Neural crest cell (in vitro differentiated cells): ENCODE measurements at regions not wholly inside any gene's neighbourhood (a gene's known extent, or its start where the extent isn't known, plus 50 kb on each side); places are given as distances from the start of the nearest gene placed in this dataset.

Experiments
- DNase-seq: peaks from one replicate; pipeline ENCODE4 v3.0.0; 2021; ENCODE audit warnings: low read depth, mixed read lengths, low spot score
- H3K27ac Mint-ChIP-seq: one replicate; pipeline ENCODE4 v1.8.0; 2021; ENCODE audit warnings: mild to moderate bottlenecking, mixed read lengths; ENCODE audit not compliant: unreplicated experiment
- H3K27me3 Mint-ChIP-seq: 2 replicates; pipeline ENCODE4 v1.8.0; 2021; ENCODE audit warnings: low read depth, mild to moderate bottlenecking, mixed read lengths
- H3K36me3 Mint-ChIP-seq: 2 replicates; pipeline ENCODE4 v1.8.0; 2021; ENCODE audit warnings: low read depth, mild to moderate bottlenecking, mixed read lengths
- H3K4me1 Mint-ChIP-seq: 2 replicates; pipeline ENCODE4 v1.8.0; 2021; ENCODE audit warnings: mixed read lengths
- H3K4me3 Mint-ChIP-seq: one replicate; pipeline ENCODE4 v1.8.0; 2021; ENCODE audit warnings: mild to moderate bottlenecking, mixed read lengths
- H3K9me3 Mint-ChIP-seq: 2 replicates; pipeline ENCODE4 v1.8.0; 2021; ENCODE audit warnings: mixed read lengths
- CTCF ChIP-seq: fragments of 200-600 bp; sonication (generic); conservative IDR thresholded peaks from 2 replicates; pipeline ENCODE4 v1.5.0; 2021; ENCODE audit warnings: antibody characterized with exemption, mild to moderate bottlenecking

- Mint-ChIP-seq H3K27me3 (no peaks in the 10 kb centered on the region), H3K4me3 (no peak overlapping the region), H3K27ac (no peak overlapping the region), H3K9me3 (peaks cover 19% of the 10 kb centered on the region), H3K4me1 (peaks cover 9% of the 10 kb centered on the region), H3K36me3 (peaks cover 19% of the 10 kb centered on the region)
- no peak for DNase-seq
- TF ChIP-seq CTCF, result no peak
Measured at GRCh38 chr2:144753416-144753815, 233.5 kb upstream of the ZEB2 start.

- peaks cover 9% of the 10 kb centered on the region for H3K4me1 Mint-ChIP-seq
- peaks cover 28% of the 10 kb centered on the region for H3K9me3 Mint-ChIP-seq
- no peak for DNase-seq
- H3K27me3 Mint-ChIP-seq, result no peaks in the 10 kb centered on the region
- H3K36me3 Mint-ChIP-seq, result peaks cover 34% of the 10 kb centered on the region
- H3K4me3 Mint-ChIP-seq, result no peak overlapping the region
- H3K27ac Mint-ChIP-seq, result no peak overlapping the region
- no peak for TF ChIP-seq CTCF
Measured at GRCh38 chr2:144751142-144751905, 231.4 kb upstream of the ZEB2 start.

GRCh38 chr2:144749188-144749587 lies 229.3 kb upstream of the ZEB2 start:
- Mint-ChIP-seq H3K36me3 (peaks cover 39% of the 10 kb centered on the region), H3K27ac (no peak overlapping the region), H3K9me3 (peaks cover 32% of the 10 kb centered on the region), H3K27me3 (no peaks in the 10 kb centered on the region), H3K4me3 (no peak overlapping the region), H3K4me1 (peaks cover 9% of the 10 kb centered on the region)
- TF ChIP-seq CTCF, result no peak
- DNase-seq, result no peak

GRCh38 chr2:144748443-144748842 lies 228.5 kb upstream of the ZEB2 start:
- H3K27me3 Mint-ChIP-seq, result no peaks in the 10 kb centered on the region
- no peak for TF ChIP-seq CTCF

GRCh38 chr2:144747571-144747970 lies 227.7 kb upstream of the ZEB2 start:
- Mint-ChIP-seq H3K9me3 (peaks cover 32% of the 10 kb centered on the region), H3K4me3 (no peak overlapping the region), H3K27ac (no peak overlapping the region), H3K27me3 (no peaks in the 10 kb centered on the region), H3K4me1 (no peaks in the 10 kb centered on the region), H3K36me3 (peaks cover 39% of the 10 kb centered on the region)
- no peak for TF ChIP-seq CTCF
- DNase-seq, result no peak

More at GRCh38 chr2:144748443-144748842, 228.5 kb upstream of the ZEB2 start:
- Mint-ChIP-seq H3K9me3 (peaks cover 32% of the 10 kb centered on the region), H3K4me1 (peaks cover 5% of the 10 kb centered on the region), H3K4me3 (no peak overlapping the region), H3K27ac (no peak overlapping the region), H3K36me3 (peaks cover 39% of the 10 kb centered on the region)
- DNase-seq, result no peak
